Stimulated activated CD8-positive, alpha-beta memory T cell treated with anti-CD3 and anti-CD28 coated beads, Interleukin-15, amount 100 ng/mL, for 24 hours (primary cell): ENCODE measurements at regions not wholly inside any gene's neighbourhood (a gene's known extent, or its start where the extent isn't known, plus 50 kb on each side); places are given as distances from the start of the nearest gene placed in this dataset.

Source experiments
- DNase-seq: peaks from one replicate; pipeline ENCODE4 v3.0.0-alpha.2; 2020; ENCODE audit warnings: low read depth

DNA sequence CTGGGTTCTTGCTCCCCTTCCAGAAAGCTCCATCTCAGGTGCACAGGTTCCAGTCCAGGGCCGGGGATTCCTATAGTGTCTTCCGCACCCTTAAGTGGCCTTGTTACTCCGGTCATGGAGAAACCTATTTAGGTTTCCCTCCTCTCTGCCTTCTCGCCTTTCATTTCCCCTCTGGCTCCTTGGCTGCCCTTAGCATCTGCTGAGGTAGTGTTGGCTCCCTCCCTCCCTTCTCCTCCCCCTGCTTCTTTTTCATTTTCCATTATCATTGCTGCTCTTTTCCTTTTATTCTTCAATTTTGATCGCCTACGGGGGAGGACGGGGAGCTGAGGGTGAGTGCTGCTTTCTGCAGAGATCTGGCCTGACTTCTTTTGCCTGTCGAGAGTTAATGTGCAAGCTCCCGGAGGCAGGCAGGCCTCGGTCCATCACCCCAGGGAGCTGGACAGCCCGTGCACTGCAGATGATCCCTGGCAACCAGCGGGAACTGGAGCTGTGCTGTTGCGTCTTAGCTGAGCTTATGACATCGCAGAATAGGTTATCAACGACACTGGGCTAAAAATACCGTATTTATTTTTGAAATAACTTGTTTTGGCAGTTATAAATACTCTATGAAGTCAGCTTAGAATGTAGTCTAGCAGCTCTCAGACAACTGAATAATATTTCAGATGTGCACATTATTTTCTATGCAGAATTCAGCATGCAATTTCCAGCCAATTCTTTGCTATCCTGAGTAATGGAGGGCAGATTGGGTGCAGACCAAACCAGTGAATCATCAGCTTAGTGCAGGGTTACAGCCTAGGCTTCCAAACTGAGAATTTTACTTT is 141.9 kb downstream of the SLC4A3 start:
- DNase-seq = no peak

DNA sequence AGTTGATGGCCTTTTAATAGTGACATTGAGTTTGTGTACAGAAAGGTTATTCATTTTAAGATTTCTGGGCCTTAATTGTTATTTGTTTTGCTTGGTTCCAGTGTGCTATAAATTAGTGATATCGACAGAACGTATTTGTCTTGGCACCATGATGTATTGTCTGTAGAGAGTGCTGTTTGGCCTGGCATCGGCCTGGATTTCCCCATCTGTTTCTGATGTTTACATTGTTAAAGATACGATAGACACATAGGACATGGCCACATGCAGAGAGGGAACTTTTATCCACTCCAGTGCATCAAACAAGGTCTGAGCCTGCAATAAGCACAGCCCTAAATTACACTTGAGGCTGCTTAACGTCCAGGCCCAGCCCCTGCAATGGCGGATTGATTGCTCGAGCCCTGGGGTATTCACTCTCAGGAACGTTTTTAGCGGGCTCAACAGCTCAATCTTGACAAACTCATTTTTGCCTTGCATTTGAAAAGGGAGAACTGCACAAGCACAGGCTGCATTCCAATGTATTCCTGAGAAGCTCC is 144.7 kb downstream of the SLC4A3 start:
- no peak for DNase-seq

DNA sequence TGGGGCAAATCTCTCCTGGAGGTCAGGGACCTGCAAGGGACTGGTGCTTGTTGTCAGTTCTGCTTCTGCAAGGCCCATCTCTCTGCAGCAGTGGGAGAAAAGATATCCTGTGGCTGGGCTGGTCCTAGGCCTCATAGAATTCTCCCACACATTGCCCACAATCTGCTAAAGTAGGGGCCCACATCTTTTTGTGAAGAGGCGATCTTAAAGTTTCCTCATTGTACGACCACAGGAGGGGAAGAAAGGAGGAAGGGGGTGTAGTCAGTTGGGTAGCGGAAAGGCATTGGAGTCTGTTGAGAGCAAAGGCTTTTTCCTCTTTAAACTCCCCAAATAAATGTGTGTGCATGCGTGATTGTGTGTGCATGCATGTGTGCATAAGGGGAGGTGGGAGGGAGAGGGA is 145.3 kb downstream of the SLC4A3 start:
- DNase-seq = no peak

DNA sequence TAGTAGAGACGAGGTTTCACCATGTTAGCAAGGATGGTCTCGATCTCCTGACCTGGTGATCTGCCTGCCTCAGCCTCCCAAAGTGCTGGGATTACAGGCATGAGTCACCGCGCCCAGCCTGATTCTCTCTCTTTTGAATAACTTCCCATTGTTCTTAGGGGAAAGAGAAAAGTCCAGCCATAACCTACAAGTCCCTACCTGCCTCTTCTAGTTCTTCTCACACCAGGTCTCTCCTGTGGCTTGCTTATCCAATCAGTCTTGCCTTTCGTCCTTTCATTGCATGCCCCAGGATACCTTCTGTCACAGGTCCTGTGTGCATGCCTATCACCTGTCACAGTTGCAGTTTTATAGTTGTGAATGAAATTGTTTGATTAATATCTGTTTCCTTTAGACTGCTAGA is 148.1 kb downstream of the SLC4A3 start:
- no peak for DNase-seq

DNA sequence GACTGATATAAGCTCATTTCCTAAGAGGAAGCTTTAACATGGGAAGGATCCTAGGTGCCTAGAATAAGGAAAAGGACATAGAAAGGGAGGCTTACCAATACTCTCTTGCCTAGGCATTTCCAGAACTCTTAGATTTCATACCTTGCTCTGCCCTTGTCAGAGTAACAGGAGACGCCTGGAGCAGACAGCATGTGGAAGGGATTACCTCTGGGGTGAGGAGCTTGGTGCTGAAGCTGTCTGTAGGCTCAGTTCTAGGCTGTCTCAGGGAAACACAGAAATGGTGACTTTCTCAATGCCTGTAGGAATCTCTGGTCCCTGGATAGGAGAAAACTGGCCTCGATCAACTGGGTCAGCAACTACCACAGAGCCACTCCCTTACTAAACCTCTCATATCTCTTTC is 150.0 kb downstream of the SLC4A3 start:
- no peak for DNase-seq

DNA sequence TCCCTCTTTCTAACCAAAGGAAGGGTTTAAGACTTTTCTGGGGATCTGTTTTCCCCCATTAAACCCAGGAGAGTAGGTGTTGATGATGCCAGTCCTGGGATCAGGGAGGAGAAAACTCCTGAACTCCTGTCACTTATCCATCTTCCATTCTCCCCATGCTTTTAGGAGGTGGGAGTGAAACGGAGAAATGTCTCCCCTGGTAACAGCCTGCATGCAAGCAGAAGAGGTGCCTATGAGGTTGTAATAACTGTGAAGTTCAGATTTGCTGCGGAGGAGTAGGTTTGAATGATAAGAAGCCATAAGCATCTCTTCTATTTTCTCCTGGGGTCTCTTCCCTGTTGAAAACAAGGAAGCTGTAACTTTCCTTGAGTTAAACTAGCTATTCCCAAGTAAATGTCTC is 150.8 kb downstream of the SLC4A3 start:
- no peak for DNase-seq

DNA sequence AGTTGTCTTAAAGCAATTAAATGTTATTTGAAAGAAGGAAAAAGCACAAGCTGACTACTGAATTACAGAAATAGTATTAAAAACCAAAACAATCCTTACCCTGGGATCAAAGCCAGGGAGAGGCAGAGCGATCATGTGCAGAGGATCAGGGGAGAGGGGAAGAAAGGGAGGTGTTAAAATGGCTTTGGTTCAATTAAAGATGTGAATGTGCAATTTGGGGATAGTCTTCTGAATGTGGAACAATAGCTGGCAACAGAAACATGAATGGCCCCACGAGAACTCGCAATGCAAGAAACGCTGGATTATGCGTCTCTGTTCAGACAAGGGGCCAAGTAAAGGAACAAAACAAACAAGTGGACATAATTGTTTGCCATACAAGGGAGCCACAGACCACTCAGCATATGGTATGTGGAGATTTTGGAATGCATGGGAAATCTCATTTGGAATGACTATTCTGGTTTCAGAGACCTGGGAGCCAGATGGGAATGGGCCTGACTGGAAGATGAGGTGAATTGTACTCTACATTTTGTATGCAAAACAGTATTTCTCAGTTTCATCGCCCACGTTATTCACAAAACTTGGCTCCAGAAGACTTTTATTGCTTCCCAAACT is 155.4 kb downstream of the SLC4A3 start:
- DNase-seq = no peak

DNA sequence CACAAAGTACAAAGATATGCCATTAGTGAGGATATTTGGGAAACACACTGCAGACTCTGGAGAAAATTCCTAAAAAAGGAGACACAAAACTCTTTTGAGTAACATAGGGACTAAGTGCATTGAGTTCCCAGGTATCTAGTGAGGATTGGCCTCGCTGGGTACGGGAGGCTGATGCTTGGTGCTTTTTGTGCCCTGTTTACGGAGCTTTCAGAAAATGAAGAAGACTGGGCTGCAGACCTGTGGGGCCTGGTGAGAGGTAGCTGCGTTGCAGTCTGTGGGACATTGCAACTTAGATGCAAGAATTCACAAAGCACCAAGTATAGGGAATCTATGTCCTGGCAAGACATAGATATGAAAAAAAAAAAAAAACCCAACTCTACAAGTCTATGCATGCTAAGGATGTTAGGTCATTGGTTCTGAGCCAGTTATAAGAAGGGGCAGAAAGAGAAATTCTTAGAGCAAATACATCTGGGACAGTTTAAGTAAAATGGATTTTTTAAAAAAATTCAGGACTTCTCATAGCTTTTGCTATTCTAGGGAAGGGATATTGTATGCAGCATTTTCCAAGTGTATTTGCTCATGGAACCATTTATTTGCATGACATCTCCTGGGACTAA is 156.0 kb downstream of the SLC4A3 start:
- DNase-seq = no peak

DNA sequence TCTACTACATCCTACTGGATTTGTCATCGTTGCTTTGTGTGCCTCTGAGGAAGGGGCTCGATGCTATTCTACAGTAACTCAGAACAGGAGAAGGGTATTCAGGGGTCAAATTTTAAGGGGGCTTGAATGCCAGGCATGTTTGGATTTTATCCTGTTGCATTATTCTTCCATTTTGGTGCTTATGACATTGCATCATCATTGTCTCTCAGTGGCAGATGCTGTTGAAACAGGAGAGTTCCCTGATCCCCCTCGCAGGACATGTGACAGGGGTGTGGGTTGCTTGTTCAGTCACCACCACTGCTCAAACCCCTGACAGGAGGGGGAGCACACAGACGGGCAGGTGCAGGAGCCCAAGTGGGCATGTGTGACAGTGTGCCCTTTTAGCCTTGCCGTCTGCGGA is 156.7 kb downstream of the SLC4A3 start:
- DNase-seq = no peak

DNA sequence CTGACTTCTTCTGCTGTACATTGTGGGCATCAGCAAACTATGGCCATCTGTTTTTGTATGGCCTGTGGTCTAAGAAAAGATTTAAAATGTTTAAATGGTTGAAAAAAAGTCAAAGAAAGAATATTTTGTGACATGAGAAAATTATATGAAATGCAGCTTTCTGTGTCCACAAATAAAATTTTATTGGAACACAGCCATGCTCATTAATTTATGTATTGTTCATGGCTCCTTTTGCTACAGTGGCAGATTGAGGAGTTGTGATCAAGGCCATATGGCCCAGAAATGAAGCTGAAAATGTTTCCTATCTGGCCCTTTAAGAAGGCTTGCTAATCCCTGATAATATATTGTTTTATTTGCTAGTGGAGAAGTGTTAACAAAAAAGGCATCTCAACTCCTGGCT is 162.0 kb downstream of the SLC4A3 start:
- DNase-seq = no peak

DNA sequence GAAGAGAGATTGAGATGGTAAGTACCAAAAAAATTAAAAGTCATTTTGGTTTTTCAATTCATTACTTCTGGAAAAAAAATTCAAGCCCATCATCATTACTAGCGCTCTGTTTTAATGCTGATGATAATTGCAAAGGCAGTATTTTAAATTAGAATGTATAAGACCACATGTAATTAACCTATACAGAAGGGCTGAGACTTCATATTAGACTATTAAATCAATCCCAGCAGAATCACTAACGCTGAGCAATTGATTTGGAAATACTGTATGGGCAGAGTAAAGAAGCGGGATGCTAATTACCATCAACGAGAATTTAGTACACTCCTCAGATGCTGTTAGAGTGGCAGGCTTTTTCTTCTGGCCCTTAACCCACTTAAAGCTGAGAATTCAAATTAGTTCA is 165.0 kb downstream of the SLC4A3 start:
- DNase-seq = no peak

DNA sequence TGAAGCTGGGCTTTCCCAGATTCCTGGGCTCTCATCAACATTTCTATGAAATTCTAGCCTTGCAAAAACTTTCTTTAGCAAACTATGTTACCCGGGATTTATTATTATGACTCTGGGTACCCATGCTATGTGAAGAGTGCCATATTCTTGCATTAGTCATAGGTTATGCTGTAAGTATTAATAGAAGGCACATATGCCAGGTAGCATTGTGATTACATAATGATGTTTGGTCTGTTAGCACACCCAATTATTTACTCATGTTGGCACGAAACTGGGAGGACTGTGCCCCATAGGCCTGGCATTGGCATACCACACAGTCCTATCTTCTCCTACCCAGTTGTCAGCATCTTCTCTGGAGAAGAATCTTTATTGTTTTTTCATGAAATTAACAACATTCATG is 171.0 kb downstream of the SLC4A3 start:
- no peak for DNase-seq

DNA sequence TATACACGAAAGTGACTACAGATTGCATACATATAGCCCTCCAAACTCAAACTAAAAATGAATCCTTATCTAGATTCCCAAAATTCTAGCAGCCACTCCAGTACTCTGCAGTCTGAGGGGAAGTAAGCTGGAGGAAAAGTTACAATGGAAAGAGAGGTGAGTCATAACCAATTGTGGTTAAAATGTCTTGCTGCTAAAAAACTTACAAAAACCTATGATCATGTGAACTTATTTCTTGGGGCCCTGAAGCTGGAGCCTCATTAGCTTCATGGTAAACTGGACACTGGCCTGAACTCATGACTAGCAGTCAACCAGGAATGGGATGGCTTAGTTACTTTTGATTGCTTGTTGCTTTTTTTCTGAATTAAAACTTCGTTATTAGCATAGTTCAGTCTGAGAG is 175.9 kb downstream of the SLC4A3 start:
- DNase-seq = no peak

DNA sequence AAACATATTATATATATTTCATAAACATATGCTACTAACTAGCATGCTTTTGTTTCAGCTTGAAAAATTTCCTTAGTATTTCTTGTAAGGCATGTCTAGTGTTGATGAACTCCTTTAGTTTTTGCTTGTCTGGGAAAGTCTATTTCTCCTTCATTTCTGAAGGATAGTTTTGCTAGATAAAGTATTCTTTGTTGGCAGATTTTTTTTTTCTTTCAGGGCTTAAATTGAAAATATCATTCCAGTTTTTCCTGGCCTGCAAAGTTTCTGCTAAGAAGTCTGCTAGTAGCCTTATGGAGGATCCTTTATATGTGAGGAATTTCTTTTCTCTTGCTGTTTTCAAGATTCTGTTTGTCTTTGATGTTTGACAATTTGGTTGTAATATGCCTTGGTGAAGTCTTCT is 183.5 kb downstream of the SLC4A3 start:
- DNase-seq = no peak

DNA sequence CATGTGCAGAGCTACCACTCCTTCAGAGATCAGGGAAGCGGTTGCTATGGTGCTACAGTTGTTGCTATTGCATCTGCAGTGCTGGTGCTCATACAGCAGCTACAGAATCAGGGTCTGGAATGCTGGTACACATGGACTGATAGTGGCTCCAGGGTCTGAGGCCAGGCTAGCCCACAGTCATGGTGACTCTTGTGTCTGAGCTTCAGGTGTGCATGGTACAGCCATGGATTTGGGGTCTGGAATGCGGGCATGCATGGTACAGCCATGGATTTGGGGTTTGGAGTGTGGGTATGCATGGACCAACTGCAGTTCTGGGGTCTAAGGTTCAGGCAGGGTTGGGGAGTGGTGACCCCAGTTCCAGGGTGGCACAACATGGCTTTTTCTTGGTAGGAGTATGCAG is 185.2 kb downstream of the SLC4A3 start:
- no peak for DNase-seq

DNA sequence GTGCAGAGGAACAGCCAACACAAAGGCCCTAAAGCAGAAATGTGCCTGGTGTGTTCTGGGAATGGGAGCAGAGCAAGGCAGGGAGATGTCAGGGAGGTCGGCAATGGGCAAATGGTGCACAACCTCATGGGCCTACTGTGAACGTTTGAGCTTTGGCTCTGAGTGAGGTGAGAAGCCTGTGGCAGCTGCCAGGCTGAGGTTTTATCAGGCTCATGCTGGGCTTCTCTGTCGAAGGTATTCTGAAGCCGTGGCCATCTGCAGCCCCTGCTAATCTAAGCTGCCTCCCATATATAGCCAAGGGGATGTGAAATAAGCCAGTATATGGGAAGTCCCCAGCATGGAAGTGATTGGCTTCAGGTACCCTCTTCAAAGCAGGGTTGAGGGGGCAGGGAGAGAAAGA is 193.3 kb downstream of the SLC4A3 start:
- no peak for DNase-seq

DNA sequence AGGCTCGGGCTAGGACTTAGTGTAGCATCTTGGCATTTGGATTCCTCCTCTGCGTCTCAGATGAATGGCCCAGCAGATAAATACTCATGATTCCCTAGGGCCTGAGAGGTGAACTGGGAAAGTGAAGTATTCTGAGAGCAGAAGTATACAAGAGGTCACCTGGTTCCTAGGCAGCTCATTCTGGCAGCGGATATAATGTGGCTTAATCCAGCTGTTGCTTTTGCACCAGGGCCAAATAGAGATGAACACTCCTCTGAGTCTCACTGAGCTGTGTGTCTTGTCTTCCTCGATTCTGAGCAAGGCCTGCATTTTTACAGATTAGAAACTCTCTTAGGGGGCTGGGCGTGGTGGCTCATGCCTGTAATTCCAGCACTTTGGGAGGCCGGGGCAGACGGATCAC is 196.1 kb downstream of the SLC4A3 start:
- no peak for DNase-seq

DNA sequence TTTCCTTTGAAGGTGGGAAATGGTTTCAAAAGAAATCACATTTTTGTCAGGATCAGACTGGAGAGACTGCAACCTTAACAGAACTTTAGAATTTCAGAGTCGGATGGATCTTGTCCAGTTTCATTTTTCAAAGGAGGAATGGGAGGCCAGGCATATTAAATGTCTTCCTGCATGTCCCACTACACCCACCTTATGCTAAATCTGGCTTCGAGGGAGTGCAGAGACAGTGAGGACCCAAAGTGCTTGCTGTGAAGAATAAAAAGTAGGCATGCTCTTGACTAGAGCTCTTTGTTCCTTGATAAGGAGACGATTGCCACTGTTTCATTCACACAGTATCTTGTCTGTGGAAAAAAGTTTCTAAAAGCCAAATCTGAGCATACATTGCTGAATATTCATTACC is 197.6 kb downstream of the SLC4A3 start:
- no peak for DNase-seq

DNA sequence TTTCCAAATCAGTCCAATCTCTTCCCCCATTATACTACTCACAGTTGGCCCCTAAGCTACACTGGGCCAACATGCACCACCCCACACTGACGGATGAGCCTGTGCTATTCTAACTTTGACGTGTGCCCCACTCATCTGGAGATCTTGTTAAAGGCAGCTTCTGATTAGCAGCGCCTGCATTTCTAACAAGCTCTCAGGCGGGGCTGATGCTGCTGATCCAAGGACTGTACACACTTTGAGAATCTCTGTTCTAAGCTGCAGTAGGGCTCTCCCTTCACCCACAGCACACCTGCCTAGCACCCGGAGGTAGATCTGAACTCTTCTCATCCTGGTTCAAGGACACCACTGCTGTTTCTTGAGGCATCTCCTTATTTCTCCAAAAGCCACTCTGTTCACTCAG is 200.7 kb downstream of the SLC4A3 start:
- DNase-seq = no peak

DNA sequence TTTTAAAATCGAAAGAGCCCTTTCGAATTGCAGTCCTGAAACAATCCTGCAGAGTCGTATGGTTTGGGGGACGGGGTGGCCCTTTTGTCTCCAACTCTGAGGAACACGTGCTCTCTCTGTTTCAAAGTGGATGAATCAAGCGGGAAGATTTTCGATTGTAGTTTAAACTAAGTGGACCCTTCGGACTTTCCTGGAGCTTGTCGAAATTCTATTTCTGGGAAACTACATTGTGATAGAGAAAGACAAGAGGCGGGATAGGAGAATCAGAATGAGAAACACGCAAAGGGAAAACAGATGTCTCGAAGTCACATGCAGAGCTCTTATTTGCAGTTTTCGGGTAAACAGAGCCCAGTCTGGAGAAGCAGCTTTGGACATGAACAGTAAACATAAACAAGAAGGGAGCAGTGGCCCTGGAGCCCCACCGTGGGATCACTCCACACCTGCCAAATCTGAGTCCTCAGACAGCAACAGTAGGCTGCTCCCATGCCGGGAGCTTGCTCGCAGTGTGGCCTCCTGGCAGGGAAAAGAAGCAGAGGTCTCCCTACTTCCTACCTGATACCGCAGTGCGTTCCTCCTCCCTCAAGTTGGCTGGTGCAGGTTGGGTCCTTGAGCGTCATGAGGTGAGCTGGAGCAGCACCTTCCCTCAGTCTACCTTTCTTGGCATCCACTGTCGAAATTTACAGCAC is 202.4 kb downstream of the SLC4A3 start:
- DNase-seq = no peak

DNA sequence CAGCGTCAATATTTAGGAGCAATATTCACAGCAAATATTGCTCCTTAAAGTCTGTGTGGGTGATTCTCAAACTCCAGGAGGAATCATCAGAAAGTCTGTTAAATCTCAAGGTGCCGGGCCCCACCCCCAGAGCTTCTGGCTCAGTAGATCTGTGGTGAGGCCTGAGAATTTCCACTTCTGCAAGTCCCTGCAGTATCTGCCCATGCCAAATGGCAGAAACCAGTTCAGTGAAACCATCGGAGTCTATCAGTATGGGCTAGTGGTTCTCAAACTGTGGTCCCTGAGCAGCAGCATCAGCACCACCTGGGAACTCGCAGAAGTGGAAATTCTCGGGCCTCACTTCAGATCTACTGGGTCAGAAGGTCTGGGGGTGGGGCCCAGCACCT is 202.9 kb downstream of the SLC4A3 start:
- DNase-seq = no peak

DNA sequence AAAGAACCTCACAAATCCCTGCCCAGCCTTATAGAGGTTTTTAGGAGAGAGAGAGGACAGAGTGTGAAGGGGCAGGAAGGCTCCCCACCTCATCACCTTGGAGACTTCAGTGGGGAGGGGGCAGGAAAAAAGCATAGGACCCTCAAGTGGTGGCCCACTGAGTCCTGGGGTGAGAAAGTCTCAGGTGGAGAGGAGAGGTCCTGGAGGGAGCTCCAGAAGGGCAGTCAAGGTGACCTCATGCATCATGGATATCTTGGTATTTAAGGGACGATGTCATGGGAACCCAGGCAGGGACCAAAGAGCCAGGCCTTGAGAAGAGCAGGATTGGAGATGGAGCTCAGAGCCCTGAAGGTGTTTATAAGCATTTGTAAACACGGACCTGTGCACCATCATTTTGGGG is 204.5 kb downstream of the SLC4A3 start:
- no peak for DNase-seq

DNA sequence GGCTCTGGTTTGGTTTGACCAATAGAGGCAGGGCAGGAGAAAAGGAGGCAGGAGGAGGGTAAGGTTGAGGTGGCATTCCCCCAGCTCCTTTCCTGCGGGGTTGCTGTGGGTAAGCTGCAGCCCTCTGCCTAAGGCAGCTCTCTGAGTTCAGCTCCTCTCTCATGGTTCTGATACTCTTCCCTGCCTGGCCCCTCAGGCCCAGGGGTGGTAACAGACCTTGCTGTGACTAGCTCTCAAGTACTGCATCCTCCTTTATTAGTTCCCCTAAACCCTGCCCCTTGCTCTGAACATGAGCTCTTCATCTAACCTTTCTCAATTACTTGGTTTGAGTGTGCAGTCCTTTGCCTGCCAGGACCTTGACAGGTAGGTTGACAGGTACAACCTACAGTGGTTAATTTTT is 205.5 kb downstream of the SLC4A3 start:
- no peak for DNase-seq
